ENCODE measurements at regions not wholly inside any gene's neighbourhood (a gene's known extent, or its start where the extent isn't known, plus 50 kb on each side); places are given as distances from the start of the nearest gene placed in this dataset.
"Not testable (repeated sequence)": the region's sequence is repeated elsewhere in the genome, so short reads cannot be mapped to it uniquely, and the experiment has no call there.

DNA sequence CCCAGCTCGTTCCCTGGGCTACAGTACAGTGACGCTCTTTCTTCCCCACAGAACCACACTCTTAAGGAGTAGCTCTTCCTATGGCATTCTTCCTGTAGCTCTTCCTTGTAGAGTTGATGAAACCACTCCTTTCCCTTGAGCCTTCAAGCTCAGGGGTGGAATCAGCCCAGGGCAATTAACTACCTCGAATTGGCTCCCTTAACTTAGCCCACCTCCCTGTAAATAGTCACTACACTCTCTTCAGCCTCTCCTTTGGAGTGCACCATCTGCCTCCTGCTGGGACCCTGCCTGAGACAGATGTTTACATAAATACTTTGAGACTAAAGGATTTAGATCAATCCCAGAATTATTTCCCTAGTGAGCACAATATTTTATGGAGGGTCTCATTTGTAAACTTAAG, 537.8 kb upstream of the AUTS2 start:
- no peak overlapping the region for H3K4me3 Mint-ChIP-seq
- no peak overlapping the region for H3K27ac Mint-ChIP-seq
- DNase-seq (ENCODE audit: low spot score): no peak
- H3K9me3 Mint-ChIP-seq: peaks cover 20% of the 10 kb centered on the region
- H3K36me3 Mint-ChIP-seq (ENCODE audit: low read depth): no peaks in the 10 kb centered on the region
- intact Hi-C loops (cut with micrococcal nuclease): no loop called here
- H3K27me3 Mint-ChIP-seq (ENCODE audit: insufficient read depth): no peaks in the 10 kb centered on the region
- no peaks in the 10 kb centered on the region for H3K4me1 Mint-ChIP-seq (ENCODE audit: low read depth)

GRCh38 chr7:69062020-69062765, 536.1 kb upstream of the AUTS2 start:
- no peak for DNase-seq (ENCODE audit: low spot score)
- Mint-ChIP-seq H3K4me1 (ENCODE audit: low read depth) (no peaks in the 10 kb centered on the region), H3K9me3 (peaks cover 26% of the 10 kb centered on the region), H3K36me3 (ENCODE audit: low read depth) (no peaks in the 10 kb centered on the region), H3K4me3 (no peak overlapping the region), H3K27ac (no peak overlapping the region), H3K27me3 (ENCODE audit: insufficient read depth) (no peaks in the 10 kb centered on the region)
- intact Hi-C loops (cut with micrococcal nuclease): no loop called here

DNA sequence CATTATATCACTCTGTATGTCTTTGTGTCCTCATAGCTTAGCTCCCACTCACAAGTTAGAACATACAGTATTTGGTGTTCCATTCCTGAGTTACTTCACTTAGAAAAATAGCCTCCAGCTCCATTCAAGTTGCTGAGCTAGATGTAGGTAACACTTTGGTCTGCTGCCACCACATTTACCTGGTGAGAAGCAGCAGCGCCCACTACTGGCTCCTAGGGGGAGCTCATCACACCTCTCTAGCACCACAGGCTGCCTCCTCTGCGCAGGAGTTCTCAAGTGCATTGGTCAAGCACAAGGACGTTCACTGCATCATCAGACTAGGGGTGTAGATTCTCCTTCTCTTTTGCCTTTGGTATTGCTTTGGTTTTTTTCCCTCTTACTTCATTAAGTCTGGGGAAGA, 530.9 kb upstream of the AUTS2 start:
- H3K27me3 Mint-ChIP-seq (ENCODE audit: insufficient read depth): no peaks in the 10 kb centered on the region
- no peaks in the 10 kb centered on the region for H3K4me1 Mint-ChIP-seq (ENCODE audit: low read depth)
- intact Hi-C loops (cut with micrococcal nuclease): no loop called here
- H3K4me3 Mint-ChIP-seq: no peak overlapping the region
- H3K36me3 Mint-ChIP-seq (ENCODE audit: low read depth): peaks cover 1% of the 10 kb centered on the region
- no peak overlapping the region for H3K27ac Mint-ChIP-seq
- no peak for DNase-seq (ENCODE audit: low spot score)
- peaks cover 32% of the 10 kb centered on the region for H3K9me3 Mint-ChIP-seq

- Mint-ChIP-seq H3K4me1 (ENCODE audit: low read depth) (no peaks in the 10 kb centered on the region), H3K4me3 (no peak overlapping the region), H3K36me3 (ENCODE audit: low read depth) (peaks cover 1% of the 10 kb centered on the region), H3K27ac (no peak overlapping the region), H3K27me3 (ENCODE audit: insufficient read depth) (no peaks in the 10 kb centered on the region), H3K9me3 (peaks cover 48% of the 10 kb centered on the region)
- intact Hi-C loops (cut with micrococcal nuclease): no loop called here
- DNase-seq (ENCODE audit: low spot score): no peak
Observed at GRCh38 chr7:69070476-69070875, 527.8 kb upstream of the AUTS2 start.

GRCh38 chr7:69076566-69076965, 521.7 kb upstream of the AUTS2 start:
- H3K36me3 Mint-ChIP-seq (ENCODE audit: low read depth): peaks cover 2% of the 10 kb centered on the region
- no peak for DNase-seq (ENCODE audit: low spot score)
- intact Hi-C loops (cut with micrococcal nuclease): no loop called here
- H3K4me1 Mint-ChIP-seq (ENCODE audit: low read depth): no peaks in the 10 kb centered on the region
- H3K4me3 Mint-ChIP-seq: no peak overlapping the region
- no peaks in the 10 kb centered on the region for H3K27me3 Mint-ChIP-seq (ENCODE audit: insufficient read depth)
- H3K27ac Mint-ChIP-seq: no peak overlapping the region
- H3K9me3 Mint-ChIP-seq: peaks cover 42% of the 10 kb centered on the region

DNA sequence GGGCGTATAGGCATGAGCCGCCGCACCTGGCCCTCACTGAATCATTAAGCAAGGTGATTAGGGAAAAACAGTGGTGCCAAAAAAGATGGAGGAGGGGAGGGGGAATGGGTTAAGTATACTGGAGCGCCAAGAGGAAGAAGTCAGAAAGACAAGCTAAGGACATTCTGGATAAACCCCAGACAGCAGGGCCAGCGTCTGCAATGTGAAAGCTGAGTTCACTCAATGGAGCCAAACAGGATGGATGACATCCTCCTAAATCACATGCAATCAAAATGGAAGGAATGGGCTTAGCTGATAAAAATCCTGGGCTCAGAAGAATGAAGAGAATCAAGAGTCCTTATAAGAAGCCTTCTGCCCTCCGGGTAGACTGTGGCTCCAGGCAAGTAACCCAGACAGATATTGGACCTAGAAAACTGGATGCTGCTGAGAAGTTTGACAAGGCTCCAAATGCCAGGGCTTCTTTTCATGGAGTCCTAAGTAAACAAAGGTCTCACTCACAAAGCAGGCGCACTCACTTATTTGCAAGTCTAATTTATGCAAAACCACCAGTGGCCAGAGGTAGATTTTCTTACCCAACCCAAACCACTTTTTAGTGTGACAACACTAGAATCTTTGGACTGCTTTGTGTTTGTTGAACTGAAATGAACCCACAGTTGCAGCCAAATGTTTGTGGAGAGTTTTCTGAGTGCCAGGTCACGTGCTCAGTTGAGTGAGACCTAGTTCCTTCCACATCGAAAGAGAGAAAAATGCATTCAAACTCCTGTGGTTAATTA, 519.1 kb upstream of the AUTS2 start:
- Mint-ChIP-seq H3K27ac (no peak overlapping the region), H3K4me1 (ENCODE audit: low read depth) (no peaks in the 10 kb centered on the region), H3K36me3 (ENCODE audit: low read depth) (peaks cover 2% of the 10 kb centered on the region), H3K27me3 (ENCODE audit: insufficient read depth) (no peaks in the 10 kb centered on the region), H3K4me3 (no peak overlapping the region), H3K9me3 (peaks cover 37% of the 10 kb centered on the region)
- no peak for DNase-seq (ENCODE audit: low spot score)
- intact Hi-C loops (cut with micrococcal nuclease): no loop called here

GRCh38 chr7:69087281-69087680, 511.0 kb upstream of the AUTS2 start:
- H3K27me3 Mint-ChIP-seq (ENCODE audit: insufficient read depth); DNase-seq (ENCODE audit: low spot score); H3K27ac Mint-ChIP-seq; H3K4me1 Mint-ChIP-seq (ENCODE audit: low read depth); intact Hi-C loops (cut with micrococcal nuclease); H3K4me3 Mint-ChIP-seq; H3K36me3 Mint-ChIP-seq (ENCODE audit: low read depth): not testable (repeated sequence)
- H3K9me3 Mint-ChIP-seq: peaks cover 31% of the 10 kb centered on the region

DNA sequence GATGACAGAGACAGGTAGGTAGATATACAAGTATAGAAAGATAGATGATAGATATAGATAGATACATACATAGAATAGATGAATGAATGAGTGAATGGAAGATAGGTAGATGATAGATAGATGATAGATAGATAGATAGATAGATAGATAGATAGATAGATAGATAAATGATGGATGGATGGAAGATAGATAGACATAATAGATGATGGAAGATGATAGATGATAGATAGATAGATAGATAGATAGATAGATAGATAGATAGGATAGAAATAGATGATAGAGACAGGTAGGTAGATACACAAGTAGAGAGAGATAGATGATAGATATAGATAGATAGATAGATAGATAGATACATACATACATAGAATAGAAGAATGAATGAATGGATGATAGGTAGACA, 510.1 kb upstream of the AUTS2 start:
- no peak for DNase-seq (ENCODE audit: low spot score)
- H3K4me1 Mint-ChIP-seq (ENCODE audit: low read depth): no peaks in the 10 kb centered on the region
- H3K36me3 Mint-ChIP-seq (ENCODE audit: low read depth): no peaks in the 10 kb centered on the region
- intact Hi-C loops (cut with micrococcal nuclease): no loop called here
- H3K9me3 Mint-ChIP-seq: peaks cover 30% of the 10 kb centered on the region
- no peak overlapping the region for H3K4me3 Mint-ChIP-seq
- no peaks in the 10 kb centered on the region for H3K27me3 Mint-ChIP-seq (ENCODE audit: insufficient read depth)
- H3K27ac Mint-ChIP-seq: no peak overlapping the region

- Mint-ChIP-seq H3K4me3 (no peak overlapping the region), H3K27ac (no peak overlapping the region), H3K27me3 (ENCODE audit: insufficient read depth) (no peaks in the 10 kb centered on the region), H3K9me3 (peaks cover 48% of the 10 kb centered on the region), H3K4me1 (ENCODE audit: low read depth) (no peaks in the 10 kb centered on the region), H3K36me3 (ENCODE audit: low read depth) (no peaks in the 10 kb centered on the region)
- intact Hi-C loops (cut with micrococcal nuclease): no loop called here
- no peak for DNase-seq (ENCODE audit: low spot score)
Observed at GRCh38 chr7:69090936-69091335, 507.3 kb upstream of the AUTS2 start.

GRCh38 chr7:69091521-69091920, 506.8 kb upstream of the AUTS2 start:
- no peak overlapping the region for H3K4me3 Mint-ChIP-seq
- no peak overlapping the region for H3K27ac Mint-ChIP-seq
- no peaks in the 10 kb centered on the region for H3K36me3 Mint-ChIP-seq (ENCODE audit: low read depth)
- H3K4me1 Mint-ChIP-seq (ENCODE audit: low read depth): no peaks in the 10 kb centered on the region
- DNase-seq (ENCODE audit: low spot score): no peak
- no peaks in the 10 kb centered on the region for H3K27me3 Mint-ChIP-seq (ENCODE audit: insufficient read depth)
- H3K9me3 Mint-ChIP-seq: peaks cover 45% of the 10 kb centered on the region
- intact Hi-C loops (cut with micrococcal nuclease): no loop called here

GRCh38 chr7:69095127-69095526, 503.1 kb upstream of the AUTS2 start:
- Mint-ChIP-seq H3K27me3 (ENCODE audit: insufficient read depth) (no peaks in the 10 kb centered on the region), H3K9me3 (peaks cover 40% of the 10 kb centered on the region), H3K27ac (no peak overlapping the region), H3K4me1 (ENCODE audit: low read depth) (no peaks in the 10 kb centered on the region), H3K4me3 (no peak overlapping the region), H3K36me3 (ENCODE audit: low read depth) (no peaks in the 10 kb centered on the region)
- no peak for DNase-seq (ENCODE audit: low spot score)
- intact Hi-C loops (cut with micrococcal nuclease): no loop called here

- no peak overlapping the region for H3K27ac Mint-ChIP-seq
- H3K27me3 Mint-ChIP-seq (ENCODE audit: insufficient read depth): no peaks in the 10 kb centered on the region
- H3K4me3 Mint-ChIP-seq: no peak overlapping the region
- peaks cover 36% of the 10 kb centered on the region for H3K9me3 Mint-ChIP-seq
- H3K36me3 Mint-ChIP-seq (ENCODE audit: low read depth): no peaks in the 10 kb centered on the region
- intact Hi-C loops (cut with micrococcal nuclease): no loop called here
- no peaks in the 10 kb centered on the region for H3K4me1 Mint-ChIP-seq (ENCODE audit: low read depth)
- no peak for DNase-seq (ENCODE audit: low spot score)
Observed at GRCh38 chr7:69095649-69096048, 502.6 kb upstream of the AUTS2 start.

DNA sequence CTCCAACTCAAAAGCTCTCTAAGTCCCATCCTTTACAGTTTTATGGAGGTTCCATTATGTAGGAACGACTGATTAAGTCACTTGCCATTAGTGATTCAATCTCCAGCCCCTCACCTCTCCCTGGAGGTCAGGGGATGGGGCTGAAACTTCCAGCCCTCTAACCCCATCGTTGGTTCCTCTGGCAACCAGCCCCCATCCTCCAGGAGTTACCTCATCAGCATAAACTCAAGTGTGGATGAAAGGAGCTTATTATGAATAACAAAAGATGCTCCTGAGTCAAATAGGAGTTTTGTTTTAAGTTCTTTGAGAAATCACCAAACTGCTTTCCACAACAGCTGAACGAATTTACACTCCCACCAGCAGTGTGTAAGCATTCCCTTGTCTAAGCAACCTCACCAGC, 494.3 kb upstream of the AUTS2 start:
- intact Hi-C loops (cut with micrococcal nuclease): no loop called here
- DNase-seq (ENCODE audit: low spot score): no peak
- Mint-ChIP-seq H3K4me3 (no peak overlapping the region), H3K36me3 (ENCODE audit: low read depth) (no peaks in the 10 kb centered on the region), H3K27me3 (ENCODE audit: insufficient read depth) (no peaks in the 10 kb centered on the region), H3K27ac (no peak overlapping the region), H3K4me1 (ENCODE audit: low read depth) (no peaks in the 10 kb centered on the region), H3K9me3 (peaks cover 16% of the 10 kb centered on the region)

All from activated T-helper 1 cell treated with anti-CD3 and anti-CD28 coated beads, Interleukin-12 subunit alpha, Interleukin-12 subunit beta, Interleukin-2, Interleukin-4 antibody, amounts not matched to agents 30 ng/mL and 10 ng/mL and 1 ng/mL, durations not matched to agents 14 hours and 24 hours and 36 hours (primary cell).